ENCODE measurements at regions not wholly inside any gene's neighbourhood (a gene's known extent, or its start where the extent isn't known, plus 50 kb on each side); places are given as distances from the start of the nearest gene placed in this dataset.
A peak's percentile ranks its signal among the peaks of the same experiment; 100 is the strongest.

GRCh38 chr5:133853646-133854365 lies 114.6 kb downstream of the C5orf15 start:
- DNase-seq, result no peak

DNA sequence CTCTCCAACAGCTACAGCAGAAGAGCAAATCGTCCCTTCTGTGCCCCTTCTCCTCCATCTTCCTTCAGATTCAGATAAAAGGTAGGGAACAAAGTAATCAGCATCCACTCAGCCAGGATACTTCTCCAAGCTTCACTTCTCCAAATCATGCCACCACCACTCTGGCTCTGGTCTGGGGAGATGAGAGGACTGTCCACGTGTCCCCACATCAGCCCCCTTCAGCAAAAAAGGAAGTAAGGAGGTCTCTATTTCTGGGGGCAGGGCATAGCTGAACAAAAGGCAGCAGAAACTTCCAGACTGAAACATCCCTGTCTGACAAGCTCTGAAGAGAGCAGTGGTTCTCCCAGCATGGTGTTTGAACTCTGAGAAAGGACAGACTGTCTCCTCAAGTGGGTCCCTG lies 116.9 kb downstream of the C5orf15 start:
- DNase-seq, result no peak

GRCh38 chr5:133850811-133851210 lies 117.6 kb downstream of the C5orf15 start:
- DNase-seq, result no peak

GRCh38 chr5:133849116-133849515 lies 119.3 kb downstream of the C5orf15 start:
- no peak for DNase-seq

DNA sequence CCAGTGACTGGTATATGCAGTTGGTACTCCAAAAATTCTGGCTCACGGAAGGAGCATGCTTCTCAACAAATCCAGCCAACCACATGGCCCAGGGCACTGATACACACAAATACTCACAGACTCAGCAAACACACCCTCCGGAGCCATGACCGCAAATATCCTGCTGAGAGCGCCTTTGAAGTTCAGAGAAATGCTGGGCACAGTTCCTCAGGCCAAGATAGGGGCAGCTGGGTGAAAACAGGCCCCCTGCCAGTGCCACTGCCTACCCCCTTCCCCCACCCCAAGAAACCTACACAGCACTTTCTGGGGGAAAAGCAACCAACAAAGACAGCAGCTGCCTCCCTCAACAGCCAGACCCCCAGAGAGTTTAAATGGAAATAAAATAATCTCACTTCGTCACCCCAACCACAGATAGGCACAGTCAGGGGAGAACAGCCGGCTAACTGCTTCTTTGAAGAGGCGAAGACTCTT lies 120.0 kb downstream of the C5orf15 start:
- peak; percentile 60 for DNase-seq

DNA sequence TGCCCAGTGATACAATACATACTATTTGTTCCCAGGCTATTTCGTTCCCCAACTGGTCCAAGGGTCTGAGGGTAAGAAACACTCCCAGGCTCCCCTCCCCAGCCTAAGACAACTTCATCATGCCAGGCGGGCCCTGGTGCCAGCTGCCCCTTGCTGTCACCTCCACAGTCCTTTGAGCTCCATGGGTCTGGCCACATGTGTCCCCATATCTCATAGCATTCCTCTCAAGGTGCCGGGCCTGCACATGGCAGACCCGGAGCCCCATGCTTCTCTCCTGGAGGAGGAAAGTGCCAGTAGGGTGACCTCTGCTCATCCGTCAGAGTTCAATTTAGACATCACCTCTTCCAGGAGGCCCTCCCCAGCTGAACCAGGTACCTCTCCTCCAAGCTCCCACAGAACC lies 120.5 kb downstream of the C5orf15 start:
- no peak for DNase-seq

DNA sequence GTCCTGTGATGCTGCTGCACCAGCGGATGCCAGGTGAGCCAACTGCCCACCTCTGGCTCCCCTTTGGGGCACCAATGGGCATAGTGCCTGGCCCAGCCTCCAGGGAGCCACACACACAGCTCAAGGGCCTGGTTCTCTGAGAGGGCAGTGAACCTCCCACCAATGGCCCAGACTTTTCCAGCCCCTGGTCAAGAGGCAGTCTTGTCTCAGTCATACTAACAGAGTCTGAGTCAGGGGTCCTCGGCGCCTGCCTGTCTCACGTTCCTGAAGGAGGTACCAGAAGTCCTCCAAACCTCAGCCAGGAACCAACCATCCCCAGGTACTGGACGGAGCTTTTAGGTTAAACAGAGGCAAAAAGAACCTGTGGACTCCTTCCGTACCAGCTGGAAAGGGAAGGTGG lies 121.1 kb downstream of the C5orf15 start:
- DNase-seq, result no peak

GRCh38 chr5:133846478-133847226 lies 121.8 kb downstream of the C5orf15 start:
- DNase-seq, result no peak

DNA sequence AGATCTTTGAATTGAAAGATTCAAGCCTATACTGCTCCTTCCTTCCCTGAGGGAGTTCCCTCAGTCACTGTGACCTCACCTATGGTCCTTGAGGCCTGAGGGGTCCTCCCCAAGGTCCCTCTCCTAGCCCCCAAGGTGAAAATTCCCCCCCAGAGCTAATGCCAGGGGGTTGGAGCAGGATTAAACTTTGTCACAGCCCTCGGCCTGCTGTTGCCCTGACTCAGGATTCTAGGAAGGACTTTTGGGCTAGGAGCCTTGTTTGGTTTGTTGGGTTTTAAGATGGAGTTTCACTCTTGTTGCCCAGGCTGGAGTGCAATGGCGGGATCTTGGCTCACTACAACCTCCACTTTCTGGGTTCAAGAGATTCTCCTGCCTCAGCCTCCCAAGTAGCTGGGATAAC lies 123.2 kb downstream of the C5orf15 start:
- DNase-seq, result no peak

GRCh38 chr5:133844836-133845235 lies 123.6 kb downstream of the C5orf15 start:
- DNase-seq, result no peak

- no peak for DNase-seq
These were observed 124.5 kb downstream of the C5orf15 start for GRCh38 chr5:133843911-133844310.

GRCh38 chr5:133842846-133843611 lies 125.4 kb downstream of the C5orf15 start:
- no peak for DNase-seq

GRCh38 chr5:133841831-133842750 lies 126.3 kb downstream of the C5orf15 start:
- DNase-seq, result no peak

DNA sequence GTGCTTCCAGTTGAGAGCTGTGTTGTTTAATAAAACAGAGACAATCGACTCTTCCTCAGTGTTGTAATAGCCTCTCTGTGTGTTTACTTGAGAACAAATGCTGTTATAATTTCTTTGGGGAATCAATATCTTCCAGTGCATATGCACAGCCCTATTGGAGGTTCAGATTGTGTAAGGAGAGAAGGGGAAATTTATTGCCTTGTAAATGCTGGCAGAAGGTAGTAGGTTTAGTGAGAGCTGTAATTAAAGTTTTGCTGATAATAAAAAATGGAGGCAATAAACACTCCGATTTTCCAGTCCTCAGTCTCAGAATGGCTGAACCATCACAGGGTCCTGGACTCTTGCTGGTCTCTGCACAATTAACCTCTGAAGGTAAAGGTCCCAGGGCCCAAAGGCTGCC lies 128.3 kb downstream of the C5orf15 start:
- no peak for DNase-seq

DNA sequence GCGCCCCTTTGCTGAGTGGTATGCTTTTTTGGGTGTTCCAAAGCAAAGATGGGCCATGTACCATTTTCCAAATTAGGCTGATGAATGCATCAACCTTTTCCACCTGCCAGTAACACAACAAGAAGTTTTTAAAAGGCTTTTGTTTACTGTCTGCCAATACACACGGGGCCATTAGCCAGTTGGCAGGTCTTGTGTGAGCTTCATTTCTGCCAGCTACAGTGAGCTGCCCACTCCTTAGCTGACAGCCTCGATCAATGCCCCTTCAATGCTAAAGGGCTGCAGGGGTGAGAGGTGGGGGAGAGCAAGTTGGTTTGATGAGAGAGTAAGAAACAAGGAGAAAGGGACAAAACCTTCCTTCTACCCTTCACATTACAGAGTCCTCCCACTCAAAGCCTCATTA lies 128.7 kb downstream of the C5orf15 start:
- no peak for DNase-seq

DNA sequence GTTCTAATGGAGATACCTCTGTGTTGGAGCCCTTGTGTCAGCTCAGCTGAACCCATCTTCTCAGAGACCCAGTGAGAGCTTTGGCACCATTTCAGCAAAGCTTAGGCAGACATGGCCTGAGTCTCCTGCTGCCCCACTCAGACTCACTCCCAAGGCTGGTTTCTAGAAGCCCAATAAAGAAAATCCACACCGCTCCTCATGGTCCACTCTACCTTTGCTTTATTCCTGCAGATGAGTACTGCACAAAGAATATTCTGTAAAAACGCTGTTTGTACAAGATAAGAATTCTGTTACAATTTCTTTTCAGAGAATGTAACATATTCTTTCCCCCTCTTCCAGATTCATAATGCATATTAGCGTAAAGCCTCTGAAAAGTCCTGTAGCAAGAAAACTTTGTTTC lies 129.3 kb downstream of the C5orf15 start:
- no peak for DNase-seq

DNA sequence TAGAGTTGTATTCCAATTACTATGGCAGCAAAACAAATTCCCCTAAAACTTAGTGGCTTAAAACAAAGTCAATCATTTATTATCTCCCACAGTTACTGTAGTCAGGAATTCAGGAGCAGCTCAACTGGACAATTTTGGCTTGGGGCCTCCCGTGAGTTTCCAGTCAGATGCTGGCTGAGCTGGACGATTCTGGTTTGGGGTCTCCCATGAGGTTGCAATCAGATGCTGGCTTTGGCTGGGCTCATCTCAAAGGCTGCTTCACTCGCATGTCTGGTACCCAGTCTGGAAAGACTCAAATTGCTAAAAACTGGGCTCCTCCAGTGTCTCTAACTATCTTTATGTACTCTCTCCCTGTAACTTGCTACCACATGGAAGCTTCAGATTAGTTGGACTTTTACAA lies 130.1 kb downstream of the C5orf15 start:
- DNase-seq, result no peak

DNA sequence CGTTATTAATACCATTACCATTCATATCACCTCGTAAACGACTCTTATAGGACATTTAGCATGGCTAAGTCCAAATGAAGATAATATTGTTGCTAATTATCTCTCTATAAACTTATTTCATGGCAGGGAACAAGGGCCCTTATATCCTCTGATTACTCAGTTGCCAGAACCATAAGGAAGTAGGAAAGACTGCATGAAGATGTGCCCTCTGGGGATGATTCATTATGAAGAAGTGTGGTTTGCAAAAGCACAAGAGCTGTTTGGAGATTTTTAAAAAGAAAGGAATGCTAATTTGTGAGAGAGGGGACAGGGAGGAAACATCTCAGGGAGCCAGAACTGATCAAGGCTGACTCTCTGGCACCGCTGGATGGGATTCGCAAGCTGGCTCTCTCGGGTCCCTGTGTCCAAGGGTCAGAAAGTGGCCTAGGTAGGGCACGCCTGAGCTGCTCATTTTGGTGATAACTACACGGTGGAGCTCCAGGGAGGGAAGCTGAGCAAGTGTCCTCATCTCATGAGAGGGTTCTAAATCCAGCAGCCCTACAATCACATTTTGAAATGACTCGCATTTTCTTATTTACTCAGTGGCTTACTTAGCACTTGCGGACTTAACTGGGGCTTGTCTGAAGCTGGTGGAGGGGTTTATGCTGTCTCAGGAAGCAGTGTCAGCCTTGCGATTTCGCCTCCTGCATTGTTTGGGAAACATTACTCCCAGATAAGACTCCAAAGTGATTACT lies 136.8 kb downstream of the C5orf15 start:
- no peak for DNase-seq

GRCh38 chr5:133830911-133831310 lies 137.5 kb downstream of the C5orf15 start:
- DNase-seq, result no peak

GRCh38 chr5:133830281-133830680 lies 138.1 kb downstream of the C5orf15 start:
- no peak for DNase-seq

- no peak for DNase-seq
These were observed 138.6 kb downstream of the C5orf15 start for GRCh38 chr5:133829786-133830185.

- DNase-seq, result no peak
These were observed 139.7 kb downstream of the C5orf15 start for GRCh38 chr5:133828722-133829121.

Measured in femur (tissue), 1 donor.